ENCODE measurements at regions not wholly inside any gene's neighbourhood (a gene's known extent, or its start where the extent isn't known, plus 50 kb on each side); places are given as distances from the start of the nearest gene placed in this dataset.

GRCh38 chr6:102631921-102632320 lies 1238.4 kb downstream of the GRIK2 start:
- TF ChIP-seq CTCF (IDR thresholded peaks at IDR 0.05) = no peak
- TF ChIP-seq POLR2A (IDR thresholded peaks at IDR 0.05) = no peak
